Superior temporal gyrus (tissue), 1 donor: ENCODE measurements at regions not wholly inside any gene's neighbourhood (a gene's known extent, or its start where the extent isn't known, plus 50 kb on each side); places are given as distances from the start of the nearest gene placed in this dataset.

Experiments used
- DNase-seq: peaks from one replicate; pipeline ENCODE4 v3.0.0-alpha.2; 2016; ENCODE audit errors: extremely low spot score

GRCh38 chr11:116118138-116118470, 613.9 kb upstream of the CADM1 start:
- no peak for DNase-seq

- DNase-seq, result no peak
These were observed 613.3 kb upstream of the CADM1 start for GRCh38 chr11:116117331-116118137.

DNA sequence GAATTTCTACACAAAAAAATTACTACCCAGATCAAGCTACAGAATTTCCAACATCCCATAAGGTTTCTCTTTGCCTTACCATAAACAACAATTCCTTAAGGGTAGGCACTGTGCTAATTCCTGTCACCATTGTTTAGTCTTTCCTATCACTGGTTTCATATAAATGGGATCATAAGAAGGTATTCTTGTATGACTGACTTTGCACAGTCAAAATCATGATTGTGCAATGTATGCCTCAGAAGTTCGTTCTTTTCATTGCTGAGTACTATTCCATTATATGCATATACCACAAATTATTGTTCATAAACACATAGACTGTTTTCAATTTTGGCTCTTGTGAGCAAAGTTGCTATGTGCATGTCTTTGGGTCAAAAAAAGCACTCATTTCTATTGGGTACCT, 611.6 kb upstream of the CADM1 start:
- DNase-seq, result no peak

DNA sequence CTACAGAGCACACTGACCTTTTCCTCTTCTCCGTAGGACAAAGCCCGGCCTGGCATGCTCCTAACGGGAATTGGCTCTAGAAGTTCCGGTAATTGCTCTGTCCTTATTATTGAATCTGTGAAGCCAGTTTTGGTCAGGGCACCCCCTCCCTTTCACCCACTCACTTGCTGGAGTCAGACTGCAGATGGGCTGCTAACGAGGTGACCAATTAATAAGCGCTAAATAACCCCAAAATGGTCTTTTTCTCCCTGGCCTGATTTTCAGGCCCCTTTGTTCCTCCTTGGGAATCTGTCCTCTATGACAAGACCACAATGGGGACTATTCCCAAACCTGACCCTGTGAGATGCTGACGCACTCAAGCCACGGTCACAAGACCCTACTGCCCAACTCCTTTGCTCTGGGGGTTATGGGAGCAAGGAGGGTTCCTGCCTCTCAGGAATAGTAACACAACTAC, 610.0 kb upstream of the CADM1 start:
- peak; percentile 20 for DNase-seq

GRCh38 chr11:116112087-116112935, 608.1 kb upstream of the CADM1 start:
- DNase-seq, result peak; percentile 15

DNA sequence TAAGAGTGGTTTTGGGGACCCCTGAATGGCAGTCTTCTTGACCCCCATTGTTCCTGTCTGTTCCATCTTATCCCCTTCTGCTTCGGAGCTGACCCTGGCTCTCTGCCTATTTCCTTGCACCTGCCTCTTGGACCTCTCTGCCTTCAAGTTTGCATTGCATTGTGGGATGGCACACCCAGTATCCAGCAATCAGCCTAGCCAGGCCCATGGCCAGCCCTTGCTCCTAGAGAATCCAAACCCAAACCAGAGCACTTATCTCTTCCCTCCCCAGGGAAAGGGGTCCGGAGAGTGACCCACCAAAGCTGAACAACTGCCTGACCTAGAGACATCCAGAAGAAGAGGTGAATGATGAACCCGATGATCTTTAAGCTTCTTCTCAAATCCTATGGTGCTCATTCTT, 607.3 kb upstream of the CADM1 start:
- no peak for DNase-seq

DNA sequence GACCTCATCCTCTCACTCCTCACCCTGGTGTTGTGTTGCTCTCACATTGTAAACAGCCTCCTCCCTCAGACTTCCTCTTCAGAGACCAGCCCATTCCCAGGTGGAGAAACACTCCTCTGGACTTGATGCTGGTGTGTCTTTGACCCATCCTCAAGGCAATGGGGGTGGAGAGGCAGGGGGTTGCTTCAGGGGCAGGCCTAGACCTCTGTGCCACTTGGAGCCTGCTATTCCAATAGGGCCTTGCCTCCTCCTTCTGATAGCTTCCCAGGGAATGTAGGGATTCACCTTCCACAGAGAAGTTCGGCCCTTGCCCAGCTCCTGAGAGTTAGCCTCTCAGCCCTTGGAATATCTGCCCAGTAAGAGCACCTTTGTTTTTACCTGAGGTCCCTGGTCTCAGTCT, 606.6 kb upstream of the CADM1 start:
- no peak for DNase-seq

DNA sequence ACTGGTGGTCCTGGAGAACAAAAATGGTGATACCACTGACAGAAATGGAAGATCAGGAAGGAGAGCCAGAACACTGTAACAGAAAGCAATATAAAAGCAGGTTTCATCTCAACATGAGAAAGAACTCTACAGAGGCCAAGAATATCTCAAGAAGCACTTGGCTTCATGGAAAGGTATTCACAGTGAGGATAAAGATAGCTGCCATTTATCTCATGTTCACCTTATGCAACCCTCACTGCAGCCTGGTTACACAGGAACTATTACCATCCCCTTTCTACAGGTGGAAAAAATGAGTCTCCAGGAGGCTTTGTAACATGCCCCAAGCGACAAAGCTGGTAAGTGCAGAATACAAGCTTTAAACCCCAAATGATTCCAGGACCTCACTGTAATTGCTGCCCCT, 606.1 kb upstream of the CADM1 start:
- DNase-seq, result no peak

DNA sequence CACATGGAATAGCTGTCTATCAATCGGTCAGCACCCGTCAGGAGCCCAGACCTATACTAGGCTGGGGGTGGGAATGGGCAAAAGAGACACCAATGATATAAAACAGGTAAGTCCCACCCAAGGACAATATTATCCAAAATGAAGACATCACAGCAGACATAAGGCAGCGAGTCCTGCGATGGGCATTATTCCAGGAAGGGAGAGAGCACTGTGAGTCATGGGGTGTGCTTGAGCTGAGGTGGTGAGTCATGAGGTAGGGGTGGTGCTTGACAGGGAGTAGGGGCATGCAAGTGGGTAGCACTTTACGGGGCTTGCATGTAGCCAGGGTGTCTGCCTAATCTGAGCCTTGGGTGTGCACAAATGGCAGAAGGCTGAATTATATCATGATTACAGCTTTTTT, 605.0 kb upstream of the CADM1 start:
- DNase-seq, result no peak

DNA sequence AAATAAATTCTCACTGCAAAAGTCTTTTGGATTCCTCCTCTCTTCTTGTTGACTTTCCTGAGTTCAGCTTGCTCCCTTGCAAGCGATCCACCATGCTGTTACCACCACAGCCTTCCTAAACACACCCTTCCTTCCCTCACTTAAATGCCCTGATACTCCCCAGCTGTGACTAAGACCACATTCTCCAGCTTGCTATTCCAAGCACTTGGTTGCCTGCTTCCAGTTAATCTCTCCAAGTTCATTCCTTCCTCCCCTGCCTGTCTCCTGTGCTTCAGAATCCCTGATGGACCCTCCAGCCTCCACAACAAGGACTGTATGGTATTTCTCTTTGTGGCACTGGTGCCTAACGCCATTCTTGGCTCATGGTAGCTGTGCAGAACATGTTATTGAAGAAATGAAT, 603.9 kb upstream of the CADM1 start:
- DNase-seq, result no peak

DNA sequence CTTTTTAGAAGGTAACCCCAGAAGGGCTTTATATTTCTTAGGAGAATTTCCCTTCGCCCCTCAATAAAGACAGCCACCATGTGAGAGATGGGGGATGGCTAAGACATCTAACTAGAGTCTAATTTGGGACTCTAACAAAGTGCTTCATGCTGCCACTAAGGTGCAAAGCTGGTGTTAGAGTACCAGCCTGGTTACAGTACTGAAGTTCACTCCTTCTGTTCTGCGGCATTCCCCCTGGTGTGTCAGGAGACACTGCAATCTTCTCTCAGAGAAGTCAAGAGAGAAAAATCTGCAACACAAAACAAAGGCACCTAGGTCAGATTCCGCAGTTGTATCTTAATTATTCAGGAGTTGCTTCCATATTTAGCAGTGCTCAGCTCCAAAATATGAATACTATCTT, 603.0 kb upstream of the CADM1 start:
- no peak for DNase-seq

GRCh38 chr11:116104498-116105174, 600.4 kb upstream of the CADM1 start:
- DNase-seq, result no peak

DNA sequence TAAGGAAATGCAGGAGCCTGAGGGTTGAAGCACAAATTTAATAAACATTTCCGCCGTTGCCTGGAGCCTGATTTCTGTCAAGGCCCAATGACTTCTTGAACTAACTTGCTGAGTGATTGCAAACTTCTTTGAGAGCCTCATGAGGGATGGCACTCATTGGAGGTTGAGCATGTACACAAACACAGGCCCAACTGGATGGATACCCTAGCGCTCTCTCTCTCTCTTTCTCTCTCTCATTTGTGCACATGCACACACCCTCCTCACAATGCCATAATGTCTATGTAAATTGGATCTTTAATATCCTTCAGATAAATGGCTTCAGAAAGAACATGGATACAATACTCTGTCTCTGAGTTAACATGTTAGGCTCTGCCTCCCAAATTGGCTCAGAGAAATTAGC, 597.7 kb upstream of the CADM1 start:
- DNase-seq, result no peak

DNA sequence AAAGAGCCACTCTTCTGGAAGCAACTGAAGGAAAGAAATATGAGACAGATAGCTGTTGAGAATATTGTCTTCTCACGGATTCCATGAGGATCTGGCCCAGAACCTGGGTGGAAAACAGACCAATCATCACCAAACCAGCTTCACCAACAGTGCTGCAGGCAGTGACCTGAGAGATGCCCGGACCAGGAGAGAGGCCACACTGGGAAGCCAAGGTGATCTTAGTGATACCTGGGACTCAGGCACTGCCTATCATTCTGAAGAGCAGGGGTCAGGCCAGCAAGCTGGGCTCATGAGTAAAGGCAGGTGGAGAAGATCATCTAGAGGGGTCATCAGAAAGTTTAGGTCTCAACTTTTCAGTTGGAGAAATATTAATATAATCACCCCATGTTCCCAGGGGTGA, 595.8 kb upstream of the CADM1 start:
- DNase-seq, result no peak

GRCh38 chr11:116099541-116099940, 595.3 kb upstream of the CADM1 start:
- no peak for DNase-seq

DNA sequence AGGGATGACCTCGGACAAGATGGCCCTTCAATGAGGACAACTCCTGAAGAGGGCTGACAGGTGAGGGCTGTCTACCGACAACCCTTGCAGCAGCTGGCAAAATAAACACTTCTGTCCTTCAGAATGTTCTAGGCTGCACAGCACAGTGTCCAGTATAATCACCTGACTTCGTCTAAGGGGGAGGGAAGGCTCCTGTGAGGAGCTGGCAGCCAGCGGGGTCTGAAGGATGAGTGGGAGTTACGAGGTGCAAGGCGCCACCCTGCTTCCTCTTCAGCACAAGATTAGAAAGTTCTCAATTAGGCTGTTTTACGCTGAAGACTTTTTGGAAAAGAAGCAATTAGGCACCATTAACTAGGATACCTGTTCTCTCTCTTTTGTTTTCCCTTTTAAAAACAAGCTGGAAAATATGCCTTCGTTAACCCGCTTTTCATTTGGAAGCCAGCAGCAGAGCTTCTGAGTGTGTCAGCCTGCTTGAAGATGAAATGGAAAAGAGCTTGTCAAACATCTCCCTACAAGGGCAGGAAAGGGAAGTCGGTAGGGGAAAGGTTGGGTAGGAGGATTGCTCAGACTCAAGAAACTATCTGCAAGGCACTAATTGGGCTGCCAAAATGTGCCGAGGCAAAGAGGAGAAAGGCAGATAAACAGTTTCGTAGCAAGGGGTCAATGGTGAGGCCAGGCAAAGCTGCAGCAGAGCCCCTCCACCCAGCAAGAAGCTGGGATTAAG, 592.2 kb upstream of the CADM1 start:
- no peak for DNase-seq

DNA sequence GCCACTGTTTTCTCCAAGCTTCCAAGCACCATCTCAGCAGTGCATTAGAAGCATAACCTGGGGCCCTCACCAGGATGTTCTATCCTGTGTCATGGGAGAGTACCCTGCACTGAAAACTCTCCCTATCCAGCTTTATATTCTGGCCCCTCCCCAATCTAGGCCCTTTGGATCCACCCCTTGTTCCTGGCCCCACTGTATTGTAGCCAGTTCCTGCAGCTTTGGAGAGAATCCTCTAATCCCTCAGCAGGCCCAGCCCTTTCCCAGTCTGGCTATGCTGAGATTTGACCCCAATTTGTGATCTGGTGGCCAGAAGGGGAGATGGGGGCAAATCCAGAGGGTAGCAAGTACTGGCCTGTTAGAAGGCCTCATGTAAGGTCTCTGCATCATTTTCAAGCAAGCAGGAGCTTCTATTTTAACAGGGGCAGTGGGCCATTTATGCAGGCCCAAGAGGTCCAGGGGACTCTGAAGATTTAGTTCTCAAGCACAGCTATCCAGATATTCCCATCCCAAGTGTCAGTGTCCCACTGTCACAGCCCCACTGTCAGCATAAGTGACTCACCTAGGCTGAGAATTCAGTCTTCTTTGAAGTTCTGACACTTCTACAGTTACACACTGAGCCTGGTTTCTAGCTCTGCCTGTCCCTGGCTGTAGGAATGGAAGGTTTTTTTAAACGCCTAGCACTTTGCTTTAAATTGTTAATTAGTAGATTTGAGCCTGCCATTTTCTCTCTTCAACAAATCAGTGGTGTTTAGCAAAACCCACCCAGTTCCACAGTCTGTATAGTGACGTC, 589.5 kb upstream of the CADM1 start:
- DNase-seq, result no peak

- DNase-seq, result no peak
These were observed 588.9 kb upstream of the CADM1 start for GRCh38 chr11:116093065-116093464.

- no peak for DNase-seq
These were observed 582.2 kb upstream of the CADM1 start for GRCh38 chr11:116086426-116086825.

- DNase-seq, result no peak
These were observed 580.9 kb upstream of the CADM1 start for GRCh38 chr11:116085031-116085635.

- no peak for DNase-seq
These were observed 580.3 kb upstream of the CADM1 start for GRCh38 chr11:116084511-116084910.
